ENCODE measurements at regions not wholly inside any gene's neighbourhood (a gene's known extent, or its start where the extent isn't known, plus 50 kb on each side); places are given as distances from the start of the nearest gene placed in this dataset.

- no peak for TF ChIP-seq POLR2A (IDR thresholded peaks at IDR 0.05; ENCODE audit: low read depth, low read length)
- TF ChIP-seq SPI1 (IDR thresholded peaks at IDR 0.05; ENCODE audit: low read depth, low read length) = no peak
- TF ChIP-seq TAF1 (IDR thresholded peaks at IDR 0.05; ENCODE audit: low read depth, low read length) = no peak
- no peak for TF ChIP-seq POLR2AphosphoS5 (IDR thresholded peaks at IDR 0.05; ENCODE audit: low read depth, low read length)
Observed at GRCh38 chr6:4658486-4658885, 117.7 kb upstream of the CDYL start.

Data from GM12891 (cell line).